Stimulated activated CD8-positive, alpha-beta memory T cell treated with anti-CD3 and anti-CD28 coated beads, Interleukin-4, amount 100 ng/mL, for 48 hours (primary cell): ENCODE measurements at regions not wholly inside any gene's neighbourhood (a gene's known extent, or its start where the extent isn't known, plus 50 kb on each side); places are given as distances from the start of the nearest gene placed in this dataset.
"Not testable (repeated sequence)": the region's sequence is repeated elsewhere in the genome, so short reads cannot be mapped to it uniquely, and the experiment has no call there.

Experiments used
- DNase-seq: peaks from one replicate; pipeline ENCODE4 v3.0.0-alpha.2; 2020

DNA sequence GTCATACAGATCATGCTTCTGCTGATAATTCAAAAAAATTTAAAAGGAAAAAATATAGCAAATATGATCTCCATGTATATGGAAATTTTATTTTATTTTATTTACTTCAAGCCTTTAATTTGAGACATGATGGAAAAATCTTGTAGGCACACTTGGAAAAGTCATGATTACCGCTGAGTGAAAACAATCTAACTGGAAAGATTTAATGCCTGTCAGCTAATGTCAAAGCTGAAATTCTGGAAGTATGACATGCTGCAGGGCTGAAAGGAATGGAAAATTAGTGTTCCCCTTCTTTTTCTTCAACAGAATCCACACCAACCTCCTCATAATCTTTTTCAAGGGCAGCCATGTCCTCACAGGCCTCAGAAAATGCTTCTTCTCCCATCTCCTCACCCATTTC lies 58.2 kb downstream of the RPRM start:
- DNase-seq = no peak

DNA sequence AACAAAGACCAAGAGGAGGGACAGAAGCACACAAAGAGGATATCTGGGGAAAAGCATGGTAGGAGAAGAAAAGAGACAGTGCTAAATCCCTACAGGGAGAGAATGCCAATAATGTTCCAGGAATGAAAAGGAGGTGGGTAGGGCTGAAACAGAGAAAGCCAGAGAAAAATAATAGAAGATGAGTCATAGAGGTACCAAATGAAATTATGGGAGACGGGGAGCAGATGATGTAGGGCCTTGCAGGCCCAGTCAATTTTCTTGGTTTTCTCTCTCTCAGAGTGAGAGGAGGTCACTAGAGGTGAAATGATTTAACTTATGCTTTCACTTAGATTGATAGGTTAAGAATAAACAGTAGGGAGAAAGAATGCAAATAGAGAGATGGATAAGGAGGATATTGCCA lies 61.5 kb downstream of the RPRM start:
- DNase-seq = no peak

DNA sequence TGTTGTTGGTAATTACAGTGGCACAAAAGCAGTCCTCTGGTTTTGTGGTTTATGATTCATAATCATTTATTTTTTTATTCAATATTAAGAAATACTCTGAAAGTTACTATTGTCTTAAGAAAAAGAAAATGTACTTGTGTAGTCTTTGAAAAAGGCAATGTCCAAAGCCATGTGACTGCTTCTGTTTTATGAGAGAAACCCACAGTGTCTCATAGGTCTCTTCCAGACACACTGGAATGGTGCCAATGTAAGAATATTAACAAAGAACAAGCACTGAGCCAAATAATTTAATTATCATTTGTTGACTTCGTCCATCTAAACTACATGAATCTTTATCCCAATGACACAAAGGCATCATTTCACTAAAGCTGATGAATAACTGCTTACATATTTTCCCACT lies 62.5 kb downstream of the RPRM start:
- no peak for DNase-seq

DNA sequence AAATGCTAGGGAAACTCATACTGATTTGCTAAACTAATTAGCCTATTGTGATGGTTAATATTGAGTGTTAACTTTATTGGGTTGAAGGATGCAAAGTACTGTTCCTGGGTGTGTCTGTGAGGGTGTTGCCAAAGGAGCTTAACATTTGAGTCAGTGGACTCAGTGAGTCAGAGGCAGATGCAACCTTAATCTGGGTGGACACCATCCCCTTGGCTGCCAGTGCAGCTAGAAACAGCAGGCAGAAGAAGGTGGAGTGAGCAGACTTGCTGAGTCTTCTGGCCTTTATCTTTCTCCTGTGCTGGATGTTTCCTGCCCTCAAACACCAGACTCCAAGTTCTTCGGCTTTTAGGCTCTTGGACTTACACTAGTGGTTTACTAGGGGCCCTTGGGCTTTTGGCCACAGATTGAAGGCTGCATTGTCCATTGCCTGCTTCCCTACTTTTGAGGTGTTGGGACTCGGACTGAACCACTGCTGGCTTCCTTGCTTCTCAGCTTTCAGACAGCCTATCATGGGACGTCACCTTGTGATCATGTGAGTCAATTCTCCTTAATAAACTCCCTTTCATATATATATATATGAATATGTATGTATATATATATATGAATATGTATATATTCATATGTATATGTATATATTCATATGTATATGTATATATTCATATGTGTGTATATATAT lies 69.7 kb downstream of the RPRM start:
- DNase-seq = no peak

- DNase-seq = no peak
Observed at GRCh38 chr2:153405196-153405595, 73.4 kb downstream of the RPRM start.

- no peak for DNase-seq
Observed at GRCh38 chr2:153404792-153405191, 73.8 kb downstream of the RPRM start.

DNA sequence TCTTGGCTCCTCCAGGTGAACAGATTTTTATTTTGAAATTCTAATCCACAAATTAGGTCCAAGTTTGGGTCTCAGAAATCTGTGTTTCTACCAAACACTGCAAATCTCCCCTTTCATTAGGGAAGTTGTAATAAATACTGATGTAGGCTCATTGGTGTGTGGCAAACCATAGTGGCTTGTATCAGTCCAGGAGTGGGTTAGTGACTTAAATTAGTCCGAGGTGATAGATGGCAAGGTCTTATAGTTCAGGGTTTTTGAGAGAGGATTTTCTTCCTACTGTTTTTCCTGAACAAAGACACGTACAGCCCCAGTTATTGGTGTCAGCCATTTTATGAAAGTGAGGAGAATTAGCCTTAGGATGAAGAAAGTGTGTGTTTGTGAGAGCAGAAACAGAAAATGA lies 74.6 kb downstream of the RPRM start:
- DNase-seq = no peak

- DNase-seq = not testable (repeated sequence)
Observed at GRCh38 chr2:153403352-153403751, 75.2 kb downstream of the RPRM start.

GRCh38 chr2:153394686-153395085 lies 83.9 kb downstream of the RPRM start:
- no peak for DNase-seq

- DNase-seq = no peak
Observed at GRCh38 chr2:153394247-153394646, 84.3 kb downstream of the RPRM start.

- no peak for DNase-seq
Observed at GRCh38 chr2:153393518-153393917, 85.0 kb downstream of the RPRM start.

DNA sequence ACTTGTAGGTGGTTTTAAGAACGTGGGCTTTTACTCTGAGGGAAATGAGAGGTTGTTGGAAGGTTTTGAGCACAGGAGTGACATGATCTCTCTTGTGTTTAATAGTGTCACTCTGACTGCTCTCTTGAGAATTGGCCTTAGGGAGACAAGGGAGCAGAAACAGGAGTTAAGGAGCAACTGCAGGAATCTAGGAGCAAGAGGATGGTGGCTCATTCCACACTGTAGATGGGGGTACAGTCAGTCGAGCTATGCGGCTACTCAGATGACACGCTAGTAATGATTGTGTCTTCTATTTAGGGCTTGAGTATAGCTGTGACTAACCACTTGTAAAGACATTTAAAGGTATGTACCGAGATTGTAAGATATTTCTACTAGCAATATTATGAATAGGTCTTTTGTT lies 87.4 kb downstream of the RPRM start:
- DNase-seq = no peak

- no peak for DNase-seq
Observed at GRCh38 chr2:153388246-153388645, 90.3 kb downstream of the RPRM start.

- DNase-seq = no peak
Observed at GRCh38 chr2:153387203-153387602, 91.4 kb downstream of the RPRM start.

GRCh38 chr2:153386481-153386897 lies 92.1 kb downstream of the RPRM start:
- no peak for DNase-seq

DNA sequence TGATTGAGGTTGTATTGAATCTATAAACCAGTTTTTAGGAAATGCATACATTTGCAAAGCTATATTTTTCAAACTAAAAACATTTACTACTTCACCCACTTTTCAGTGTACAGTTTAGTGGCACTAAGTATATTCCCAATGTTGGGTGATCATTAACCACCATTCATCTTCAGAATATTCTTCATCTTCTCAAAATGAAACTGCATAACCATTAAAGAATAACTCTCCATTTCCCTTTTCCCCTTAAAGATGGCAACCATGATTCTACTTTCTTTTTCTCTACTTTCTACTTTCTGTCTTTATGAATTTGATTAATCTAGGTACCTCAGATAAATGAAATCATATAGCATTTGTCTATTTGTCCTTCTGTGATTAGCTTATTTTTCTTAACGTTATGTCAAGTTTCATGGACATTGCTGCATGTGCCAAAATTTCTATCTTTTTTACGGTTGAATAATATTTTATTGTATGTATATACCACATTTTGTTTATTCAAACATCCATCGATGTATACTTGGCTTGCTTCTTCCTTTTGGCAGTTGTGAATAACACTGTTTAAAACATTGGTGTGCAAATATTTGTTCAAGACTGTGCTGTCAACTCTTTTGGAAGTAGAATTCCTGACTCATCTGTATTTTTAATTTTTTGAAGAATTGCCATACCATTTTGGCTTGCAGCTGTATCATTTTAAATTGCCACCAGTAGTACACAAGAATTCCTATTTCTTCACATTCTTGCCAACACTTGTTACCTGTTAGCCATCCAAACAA lies 104.9 kb downstream of the RPRM start:
- DNase-seq = no peak

DNA sequence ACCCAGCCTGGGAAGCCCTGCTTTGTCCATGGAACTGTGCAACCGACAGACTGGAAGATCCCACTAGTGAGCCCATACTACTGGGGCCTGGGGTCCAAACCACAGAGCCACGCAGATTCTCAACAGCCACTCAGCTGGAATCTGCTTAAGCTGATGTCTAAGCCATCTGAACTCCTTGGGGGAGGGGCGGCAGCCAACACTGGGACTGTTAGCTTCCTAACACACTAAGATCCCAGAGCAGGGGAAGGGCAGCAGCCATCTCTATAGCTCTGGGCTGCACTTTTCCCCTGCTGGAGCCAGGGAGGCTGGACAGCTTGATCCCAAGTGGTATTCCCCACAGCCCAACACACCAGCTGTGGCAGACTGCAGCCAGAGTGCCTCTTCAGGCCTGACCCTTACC lies 118.3 kb downstream of the RPRM start:
- DNase-seq = no peak

DNA sequence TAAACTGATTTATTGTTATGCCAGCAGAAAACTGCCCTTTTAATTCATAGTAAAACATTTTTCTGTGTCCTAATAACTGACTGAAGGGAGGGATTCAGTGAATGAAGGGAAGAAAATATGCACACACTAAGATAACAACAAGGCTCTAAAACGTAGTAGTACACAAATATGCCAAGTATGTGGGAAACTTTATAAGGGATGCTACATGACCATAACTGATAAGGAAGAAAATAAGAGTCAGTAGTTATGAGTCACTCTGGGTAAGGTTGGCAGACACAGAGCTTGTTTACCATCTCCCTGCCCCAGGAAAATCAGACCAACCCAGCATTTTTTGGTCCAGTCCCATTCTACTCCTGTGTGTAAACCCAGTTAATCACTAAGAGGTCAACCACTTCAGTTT lies 124.2 kb downstream of the RPRM start:
- no peak for DNase-seq

- DNase-seq = no peak
Observed at GRCh38 chr2:153349603-153350002, 129.0 kb downstream of the RPRM start.

DNA sequence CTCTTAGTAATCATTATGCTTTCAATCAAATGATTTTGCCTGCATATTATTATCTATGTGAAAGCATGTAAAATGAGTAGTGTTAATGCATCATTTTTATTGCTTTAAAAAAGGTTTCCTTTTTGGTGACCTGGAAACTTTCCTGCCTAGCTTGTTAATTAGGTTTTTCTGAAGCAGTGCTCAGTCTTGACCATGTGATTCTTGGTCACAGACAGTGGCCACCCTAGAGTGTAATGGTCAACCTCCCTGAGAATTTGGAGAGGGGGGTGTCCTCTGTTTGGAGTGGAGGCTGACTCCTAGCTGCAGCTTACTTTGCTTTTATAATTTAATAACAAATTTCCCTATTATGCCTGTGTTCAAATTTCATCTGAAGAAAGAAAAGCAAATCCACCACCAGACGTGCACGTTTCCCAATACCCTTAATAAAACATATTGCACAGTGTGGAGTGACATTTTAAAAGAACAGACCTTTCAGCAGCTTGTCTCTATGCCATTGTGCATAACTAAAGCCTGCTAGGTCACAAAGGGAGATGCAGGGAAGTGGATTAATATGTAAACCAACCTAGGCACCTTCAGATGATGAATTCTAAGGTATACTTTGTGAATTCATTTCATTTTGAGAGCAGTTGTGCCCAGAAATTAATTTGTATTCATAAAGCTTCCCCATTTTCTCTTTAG lies 130.6 kb downstream of the RPRM start:
- no peak for DNase-seq

DNA sequence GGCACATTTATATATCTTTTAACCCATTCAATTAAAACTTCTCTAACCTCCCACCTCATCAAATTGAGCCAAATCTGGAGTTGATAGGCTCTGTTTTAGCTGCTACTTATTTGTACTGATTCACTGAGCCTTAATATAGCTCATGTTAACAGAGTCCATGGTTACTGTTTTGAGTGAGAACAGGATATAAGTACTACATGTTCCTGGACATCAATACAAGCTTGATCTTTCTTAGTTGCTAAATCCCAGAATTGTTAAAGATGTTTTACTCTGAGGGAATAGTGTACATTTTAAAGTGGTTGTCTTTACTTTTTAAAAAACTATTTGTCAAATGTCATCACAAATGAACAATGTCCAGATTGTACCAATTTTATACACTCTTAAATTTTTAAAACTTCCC lies 157.7 kb downstream of the RPRM start:
- DNase-seq = no peak

DNA sequence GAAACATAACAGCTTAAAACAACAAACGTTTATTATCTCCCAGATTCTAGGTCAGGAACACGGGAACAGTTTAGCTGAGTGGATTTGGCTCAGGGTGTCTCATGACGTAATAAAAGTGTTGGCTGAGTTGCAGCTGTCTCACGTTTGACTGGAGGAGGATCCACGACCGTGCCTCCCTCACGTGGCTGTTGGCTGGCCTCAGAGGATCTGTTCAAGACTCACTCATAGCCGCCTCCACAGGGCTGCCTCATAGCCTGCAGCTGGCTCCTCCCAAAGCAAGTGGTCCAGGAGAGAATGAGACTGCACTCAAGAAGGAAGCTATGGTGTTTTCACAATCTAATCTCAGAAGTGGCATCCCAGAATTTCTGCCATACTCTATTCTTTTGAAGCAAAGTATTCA lies 167.1 kb downstream of the RPRM start:
- no peak for DNase-seq

GRCh38 chr2:153308466-153308865 lies 170.1 kb downstream of the RPRM start:
- DNase-seq = no peak

DNA sequence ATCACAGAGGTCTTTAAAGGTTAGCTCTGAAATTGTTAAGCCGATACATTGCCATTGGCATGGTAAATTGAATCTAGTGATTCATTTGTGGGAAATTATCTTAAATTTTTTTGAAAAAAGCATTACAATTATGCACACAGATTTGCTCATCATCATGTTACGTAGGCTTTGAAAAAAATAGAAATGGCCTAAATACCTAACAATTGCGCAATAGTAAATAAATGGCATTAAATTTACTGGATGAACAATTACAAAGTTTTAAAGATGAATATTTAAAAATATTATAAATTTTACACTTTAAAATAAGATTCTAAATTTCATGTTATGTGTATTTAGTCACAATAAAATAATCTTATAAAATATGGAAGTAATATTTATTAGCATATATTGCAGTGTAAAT lies 171.3 kb downstream of the RPRM start:
- DNase-seq = no peak
